HepG2 (cell line): ENCODE measurements at regions not wholly inside any gene's neighbourhood (a gene's known extent, or its start where the extent isn't known, plus 50 kb on each side); places are given as distances from the start of the nearest gene placed in this dataset.

ENCODE experiments used
- ARID3A ChIP-seq: IDR thresholded peaks from 2 replicates; pipeline ENCODE4 v1.6.1; 2012; ENCODE audit warnings: low read depth, low read length, improper control_type of control experiment
- ARNT2 ChIP-seq: sonication (generic); formaldehyde crosslinking; IDR thresholded peaks from 2 replicates; pipeline ENCODE4 v1.8.0; 2022; ENCODE audit warnings: mild to moderate bottlenecking, low read depth, missing genetic modification reagents, moderate library complexity
- HNRNPK ChIP-seq: fragments of 200-400 bp; formaldehyde crosslinking; IDR thresholded peaks from 2 replicates; pipeline ENCODE4 v1.6.1; 2018; ENCODE audit warnings: low read length, low read depth, moderate library complexity, mild to moderate bottlenecking; ENCODE audit not compliant: poor library complexity, severe bottlenecking
- KIAA2018 ChIP-seq: sonication (generic); formaldehyde crosslinking; IDR thresholded peaks from 2 replicates; pipeline ENCODE4 v1.5.0; 2020; ENCODE audit warnings: mild to moderate bottlenecking, missing genetic modification reagents, borderline replicate concordance
- MIER3 ChIP-seq: IDR thresholded peaks from 2 replicates; pipeline ENCODE4 v1.6.1; 2016; ENCODE audit warnings: missing compliant biosample characterization, borderline replicate concordance
- NAIF1 ChIP-seq: sonication (generic); formaldehyde crosslinking; IDR thresholded peaks from 2 replicates; pipeline ENCODE4 v1.5.0; 2020; ENCODE audit warnings: mild to moderate bottlenecking, missing genetic modification reagents, borderline replicate concordance
- NR2F6 ChIP-seq, 2 experiments: IDR thresholded peaks; 2 replicates each; pipeline ENCODE4 v1.6.1; 2016; ENCODE audit warnings: antibody characterized with exemption in 1 of 2, mild to moderate bottlenecking in 1 of 2
- POGK ChIP-seq: sonication (generic); formaldehyde crosslinking; conservative IDR thresholded peaks from 2 replicates; pipeline ENCODE4 v1.8.0; 2022; ENCODE audit warnings: mild to moderate bottlenecking, moderate library complexity, missing genetic modification reagents
- RBM39 ChIP-seq: fragments of 200-400 bp; formaldehyde crosslinking; IDR thresholded peaks from one replicate; pipeline ENCODE4 v1.6.1; 2018; ENCODE audit warnings: antibody characterized with exemption, mild to moderate bottlenecking, low read depth, low read length; ENCODE audit not compliant: poor library complexity, severe bottlenecking
- RNF2 ChIP-seq: fragments of 450-650 bp; conservative IDR thresholded peaks from 2 replicates; pipeline ENCODE4 v1.6.1; 2016; ENCODE audit warnings: low read depth
- ZNF451 ChIP-seq: sonication (generic); formaldehyde crosslinking; IDR thresholded peaks from 2 replicates; pipeline ENCODE4 v1.5.0; 2020; ENCODE audit warnings: mild to moderate bottlenecking, missing genetic modification reagents
- ZNF616 ChIP-seq: sonication (generic); formaldehyde crosslinking; IDR thresholded peaks from 2 replicates; pipeline ENCODE4 v1.5.0; 2020; ENCODE audit warnings: low read depth, mild to moderate bottlenecking, missing genetic modification reagents
- ZNF768 ChIP-seq: sonication (generic); formaldehyde crosslinking; IDR thresholded peaks from 2 replicates; pipeline ENCODE4 v1.4.0; 2020; ENCODE audit warnings: missing genetic modification reagents
- ZNF790 ChIP-seq: sonication (generic); formaldehyde crosslinking; IDR thresholded peaks from 2 replicates; pipeline ENCODE4 v1.8.0; 2022; ENCODE audit warnings: missing genetic modification reagents, mild to moderate bottlenecking, borderline replicate concordance
- TF ChIP-seq, protein P1 (sequence below): IDR thresholded peaks from 2 replicates; pipeline ENCODE4 v1.6.1; 2016; ENCODE audit warnings: low read depth, control low read depth

DNA sequence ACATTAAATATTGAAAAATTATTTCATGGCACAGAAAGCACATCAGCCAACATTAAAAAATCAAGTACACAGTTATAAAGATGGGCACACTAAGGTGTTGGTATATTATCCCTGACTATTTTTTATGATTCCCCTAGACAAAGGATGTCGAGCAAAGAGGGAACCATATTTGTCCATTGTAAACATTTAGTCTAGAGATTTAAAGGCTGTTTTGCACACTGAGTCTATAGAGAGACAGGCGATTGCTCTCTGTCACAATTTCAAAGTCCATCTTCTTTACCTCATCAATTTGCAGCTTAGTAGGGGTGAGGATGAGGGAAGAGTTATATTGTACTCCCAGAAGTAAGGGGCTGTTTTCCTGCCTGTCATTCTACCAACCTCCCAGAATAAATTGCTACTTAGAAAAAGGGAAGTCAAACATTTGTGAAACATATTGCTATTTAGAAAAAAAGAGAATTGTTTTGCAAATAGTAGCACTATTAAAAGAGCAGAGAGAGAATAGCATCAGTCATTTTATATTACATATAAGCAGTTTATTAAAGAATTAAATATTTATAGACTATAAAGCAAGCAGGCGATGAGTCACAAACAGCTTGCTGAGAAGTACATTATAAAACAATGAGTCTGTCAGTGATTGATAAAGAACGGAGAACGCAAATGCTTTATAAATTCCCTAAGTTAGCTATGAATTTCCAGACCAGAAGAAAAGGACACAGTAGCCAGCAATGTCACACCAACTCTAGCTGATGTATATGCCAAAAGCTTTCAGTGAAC is 270.6 kb upstream of the PMFBP1 start (continued):
- TF ChIP-seq ARNT2 (CRISPR knock-in tag): no peak
- no peak for TF ChIP-seq ZNF790 (CRISPR knock-in tag)
- no peak for TF ChIP-seq KIAA2018 (CRISPR knock-in tag)
- TF ChIP-seq POGK: no peak
- TF ChIP-seq ZNF451: no peak
- no peak for TF ChIP-seq RBM39
- TF ChIP-seq, protein P1, sequence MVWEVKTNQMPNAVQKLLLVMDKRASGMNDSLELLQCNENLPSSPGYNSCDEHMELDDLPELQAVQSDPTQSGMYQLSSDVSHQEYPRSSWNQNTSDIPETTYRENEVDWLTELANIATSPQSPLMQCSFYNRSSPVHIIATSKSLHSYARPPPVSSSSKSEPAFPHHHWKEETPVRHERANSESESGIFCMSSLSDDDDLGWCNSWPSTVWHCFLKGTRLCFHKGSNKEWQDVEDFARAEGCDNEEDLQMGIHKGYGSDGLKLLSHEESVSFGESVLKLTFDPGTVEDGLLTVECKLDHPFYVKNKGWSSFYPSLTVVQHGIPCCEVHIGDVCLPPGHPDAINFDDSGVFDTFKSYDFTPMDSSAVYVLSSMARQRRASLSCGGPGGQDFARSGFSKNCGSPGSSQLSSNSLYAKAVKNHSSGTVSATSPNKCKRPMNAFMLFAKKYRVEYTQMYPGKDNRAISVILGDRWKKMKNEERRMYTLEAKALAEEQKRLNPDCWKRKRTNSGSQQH (CRISPR knock-in tag): no peak
- TF ChIP-seq NR2F6 (IDR thresholded peaks at IDR 0.05): 0 out of 2 replicates have a peak, but pooled peaks have one; percentile 9
- TF ChIP-seq NR2F6 (CRISPR knock-in tag; IDR thresholded peaks at IDR 0.05): peak; percentile 69
- TF ChIP-seq ZNF768 (CRISPR knock-in tag): no peak
- no peak for TF ChIP-seq HNRNPK
- peak; percentile 64; the same call in 1 of the 2 replicates for TF ChIP-seq NAIF1 (CRISPR knock-in tag)
- TF ChIP-seq MIER3: peak; percentile 82; the same call in 1 of the 2 replicates
- TF ChIP-seq ZNF616 (CRISPR knock-in tag): no peak
- peak; percentile 68 for TF ChIP-seq ARID3A
- TF ChIP-seq RNF2: no peak
